Activated CD4-positive, alpha-beta memory T cell treated with anti-CD3 and anti-CD28 coated beads, Interleukin-2, amount 10 ng/mL, durations not matched to agents 7 days and 5 days (primary cell): ENCODE measurements at regions not wholly inside any gene's neighbourhood (a gene's known extent, or its start where the extent isn't known, plus 50 kb on each side); places are given as distances from the start of the nearest gene placed in this dataset.
"Not testable (repeated sequence)": the region's sequence is repeated elsewhere in the genome, so short reads cannot be mapped to it uniquely, and the experiment has no call there.

Experiments used
- CTCF ChIA-PET: fragments of 350-600 bp; sonication (Branson Sonifier 250); formaldehyde crosslinking; loops from one replicate; lab custom pipeline; 2021; ENCODE audit warnings: antibody characterized with exemption, inconsistent platforms; lab: Charles Lee
- POLR2A ChIA-PET: fragments of 350-600 bp; sonication (Branson Sonifier 250); formaldehyde crosslinking; loops from one replicate; lab custom pipeline; 2021; ENCODE audit warnings: antibody characterized with exemption; lab: Charles Lee
- DNase-seq: peaks from one replicate; pipeline ENCODE4 v3.0.0-alpha.2; 2020
- H3K27ac Mint-ChIP-seq: one replicate; pipeline ENCODE4 v1.8.0; 2021; ENCODE audit warnings: mild to moderate bottlenecking, mixed read lengths
- H3K27me3 Mint-ChIP-seq: one replicate; pipeline ENCODE4 v1.8.0; 2021; ENCODE audit warnings: mixed read lengths
- H3K36me3 Mint-ChIP-seq: one replicate; pipeline ENCODE4 v1.8.0; 2021; ENCODE audit warnings: low read depth, mixed read lengths
- H3K4me1 Mint-ChIP-seq: one replicate; pipeline ENCODE4 v1.8.0; 2021; ENCODE audit warnings: mixed read lengths
- H3K4me3 Mint-ChIP-seq: one replicate; pipeline ENCODE4 v1.8.0; 2021; ENCODE audit warnings: mild to moderate bottlenecking, mixed read lengths
- H3K9me3 Mint-ChIP-seq: one replicate; pipeline ENCODE4 v1.8.0; 2021; ENCODE audit warnings: mixed read lengths

DNA sequence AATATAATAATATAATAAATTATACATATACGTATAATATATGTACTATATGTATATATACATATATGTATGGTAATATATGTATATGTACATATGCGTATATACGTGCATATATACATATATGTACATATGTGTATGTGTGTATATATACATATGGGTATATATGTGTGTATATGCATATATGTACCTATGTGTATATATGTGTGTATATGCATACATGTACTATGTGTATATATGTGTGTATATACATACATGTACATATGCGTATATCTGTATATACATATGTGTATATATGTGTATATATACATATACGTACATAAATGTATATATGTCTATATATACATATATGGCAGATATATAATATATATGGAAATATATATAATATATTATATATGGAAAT, 74.8 kb upstream of the ST3GAL6 start:
- no peak for DNase-seq
- H3K36me3 Mint-ChIP-seq: no peaks in the 10 kb centered on the region
- H3K4me1 Mint-ChIP-seq: no peaks in the 10 kb centered on the region
- POLR2A ChIA-PET: no interaction called here
- CTCF ChIA-PET: no interaction called here
- H3K9me3 Mint-ChIP-seq: no peaks in the 10 kb centered on the region
- H3K27ac Mint-ChIP-seq: no peak overlapping the region
- H3K4me3 Mint-ChIP-seq: no peak overlapping the region
- no peaks in the 10 kb centered on the region for H3K27me3 Mint-ChIP-seq

- H3K4me3 Mint-ChIP-seq: no peak overlapping the region
- no peaks in the 10 kb centered on the region for H3K9me3 Mint-ChIP-seq
- H3K36me3 Mint-ChIP-seq: no peaks in the 10 kb centered on the region
- no peaks in the 10 kb centered on the region for H3K4me1 Mint-ChIP-seq
- ChIA-PET POLR2A (no interaction called here), CTCF (interaction anchor here (0.7 kb wide), 1 partner anchor 15 kb away, joined by 4 read pairs; no protein-coding TSS in a partner anchor)
- no peak overlapping the region for H3K27ac Mint-ChIP-seq
- no peaks in the 10 kb centered on the region for H3K27me3 Mint-ChIP-seq
- DNase-seq: no peak
Measured at GRCh38 chr3:98690876-98691275, 72.3 kb upstream of the ST3GAL6 start.

- no peak for DNase-seq
- Mint-ChIP-seq H3K4me1 (no peaks in the 10 kb centered on the region), H3K36me3 (no peaks in the 10 kb centered on the region), H3K9me3 (no peaks in the 10 kb centered on the region), H3K27ac (no peak overlapping the region), H3K27me3 (no peaks in the 10 kb centered on the region), H3K4me3 (no peak overlapping the region)
- ChIA-PET POLR2A (no interaction called here), CTCF (no interaction called here)
Measured at GRCh38 chr3:98691897-98692296, 71.2 kb upstream of the ST3GAL6 start.

DNA sequence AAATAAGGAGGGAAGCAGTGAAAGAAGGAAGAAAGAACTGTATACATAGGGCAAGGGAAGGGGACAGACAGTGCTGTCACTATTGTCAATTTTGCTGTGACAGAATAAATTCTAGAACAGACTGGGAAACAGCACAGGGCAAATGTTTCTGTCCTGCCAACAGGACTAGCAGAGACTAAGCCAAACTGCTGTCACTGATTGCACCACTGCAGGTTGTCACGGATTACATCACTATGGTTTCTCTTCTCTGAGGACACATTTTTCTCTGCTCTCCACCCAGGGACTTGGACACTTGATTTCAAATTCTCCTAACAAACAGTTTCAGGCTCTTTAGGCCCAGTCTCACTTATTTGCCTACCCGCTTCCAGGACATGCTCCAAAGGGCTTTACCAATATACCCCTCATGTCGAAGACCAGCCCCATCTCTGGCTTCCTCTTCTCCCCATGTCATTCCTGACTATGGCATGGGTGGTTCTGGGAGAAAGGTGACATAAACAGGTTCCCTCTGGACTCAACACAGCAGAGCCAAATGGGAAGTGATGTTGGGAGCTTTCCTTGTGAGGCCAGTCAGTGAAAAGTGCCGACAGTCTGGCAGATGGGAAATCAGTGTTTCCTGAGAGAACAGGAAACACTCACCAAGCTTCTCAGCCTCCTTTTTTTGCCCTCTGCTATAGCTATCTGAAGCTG, 70.2 kb upstream of the ST3GAL6 start:
- H3K36me3 Mint-ChIP-seq: no peaks in the 10 kb centered on the region
- no peaks in the 10 kb centered on the region for H3K9me3 Mint-ChIP-seq
- POLR2A ChIA-PET: no interaction called here

GRCh38 chr3:98695796-98696195, 67.3 kb upstream of the ST3GAL6 start:
- H3K9me3 Mint-ChIP-seq: no peaks in the 10 kb centered on the region
- H3K27me3 Mint-ChIP-seq: no peaks in the 10 kb centered on the region
- no peak overlapping the region for H3K27ac Mint-ChIP-seq
- POLR2A ChIA-PET: no interaction called here
- CTCF ChIA-PET: no interaction called here
- no peak overlapping the region for H3K4me3 Mint-ChIP-seq
- DNase-seq: no peak
- H3K36me3 Mint-ChIP-seq: no peaks in the 10 kb centered on the region
- H3K4me1 Mint-ChIP-seq: no peaks in the 10 kb centered on the region

More for the DNA sequence above, 70.2 kb upstream of the ST3GAL6 start:
- CTCF ChIA-PET: no interaction called here
- no peak for DNase-seq
- no peak overlapping the region for H3K4me3 Mint-ChIP-seq
- no peak overlapping the region for H3K27ac Mint-ChIP-seq
- no peaks in the 10 kb centered on the region for H3K4me1 Mint-ChIP-seq
- H3K27me3 Mint-ChIP-seq: no peaks in the 10 kb centered on the region

- DNase-seq, H3K4me3 Mint-ChIP-seq, POLR2A ChIA-PET, H3K4me1 Mint-ChIP-seq, CTCF ChIA-PET, H3K36me3 Mint-ChIP-seq, H3K27ac Mint-ChIP-seq, H3K9me3 Mint-ChIP-seq, H3K27me3 Mint-ChIP-seq: not testable (repeated sequence)
Measured at GRCh38 chr3:98696296-98696695, 66.8 kb upstream of the ST3GAL6 start.

DNA sequence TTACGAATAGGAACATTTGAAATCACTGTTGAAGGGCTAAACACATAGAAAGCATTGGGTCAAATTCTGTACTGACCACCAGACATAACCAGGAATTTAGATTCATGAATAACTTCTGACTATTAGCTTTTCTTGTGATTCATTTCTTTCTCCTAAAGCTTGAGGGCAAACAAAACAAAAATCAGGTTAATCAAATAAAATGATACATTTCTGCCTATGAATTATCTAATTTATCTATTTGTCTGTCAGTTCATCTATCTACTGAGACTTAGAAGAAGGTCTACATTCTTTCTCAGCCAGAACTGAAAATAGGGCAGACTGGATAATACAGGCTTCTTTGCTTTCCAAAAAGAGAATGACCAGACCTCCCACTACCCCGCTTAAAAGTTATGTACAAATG, 65.9 kb upstream of the ST3GAL6 start:
- DNase-seq: no peak
- H3K9me3 Mint-ChIP-seq: no peaks in the 10 kb centered on the region
- no peaks in the 10 kb centered on the region for H3K27me3 Mint-ChIP-seq
- H3K27ac Mint-ChIP-seq: no peak overlapping the region
- ChIA-PET CTCF (no interaction called here), POLR2A (no interaction called here)
- no peaks in the 10 kb centered on the region for H3K4me1 Mint-ChIP-seq
- no peaks in the 10 kb centered on the region for H3K36me3 Mint-ChIP-seq
- no peak overlapping the region for H3K4me3 Mint-ChIP-seq

DNA sequence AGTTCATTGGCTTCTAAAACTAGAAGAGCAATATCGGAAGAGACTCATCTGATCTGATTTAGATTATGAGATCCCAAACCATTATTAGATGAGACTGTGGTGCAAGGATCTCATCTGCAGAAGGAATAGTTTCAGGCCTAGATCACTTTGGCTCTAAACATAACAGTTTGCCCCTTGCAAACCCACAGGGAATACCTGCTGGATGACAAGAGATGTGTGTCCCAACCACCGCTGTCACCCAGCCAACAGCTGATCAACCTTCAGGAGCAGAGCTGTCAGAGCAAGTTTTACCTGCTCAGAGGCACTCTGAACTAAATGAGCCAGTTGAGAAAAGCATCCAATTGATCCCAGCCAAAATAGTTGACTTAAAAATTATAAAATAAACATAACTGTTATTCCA, 64.0 kb upstream of the ST3GAL6 start:
- no peaks in the 10 kb centered on the region for H3K9me3 Mint-ChIP-seq
- POLR2A ChIA-PET: no interaction called here

DNA sequence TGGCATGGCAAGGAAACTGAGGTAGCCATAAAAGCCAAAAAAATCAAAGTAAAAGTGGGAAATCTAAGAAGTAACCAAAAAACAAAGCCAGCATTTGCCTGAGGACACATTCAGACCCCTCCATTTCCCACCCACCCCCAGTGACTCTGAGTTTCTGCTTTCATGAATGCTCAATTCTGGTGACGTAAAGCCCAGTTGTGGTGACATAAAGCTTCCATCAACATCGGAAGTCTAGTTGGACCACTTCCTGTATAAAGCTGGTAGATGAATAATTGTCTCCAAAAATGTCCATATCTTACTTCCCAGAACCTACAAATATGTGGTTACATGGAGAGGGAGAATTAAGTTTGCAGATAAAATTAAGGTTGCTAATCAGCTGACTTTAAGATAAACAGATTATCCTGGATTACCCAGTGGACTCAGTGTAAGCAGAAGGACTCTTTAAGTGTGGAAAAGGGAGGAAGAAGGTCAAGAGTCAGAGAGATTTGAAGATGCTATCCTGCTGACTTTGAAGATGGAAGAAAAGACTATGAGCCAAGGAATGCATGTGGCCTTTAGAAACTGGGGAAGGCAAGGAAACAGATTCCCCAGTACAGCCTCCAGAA, 62.0 kb upstream of the ST3GAL6 start:
- no peak overlapping the region for H3K4me3 Mint-ChIP-seq
- DNase-seq: no peak
- ChIA-PET POLR2A (no interaction called here), CTCF (no interaction called here)
- no peaks in the 10 kb centered on the region for H3K36me3 Mint-ChIP-seq
- no peaks in the 10 kb centered on the region for H3K4me1 Mint-ChIP-seq
- peaks cover 2% of the 10 kb centered on the region for H3K27me3 Mint-ChIP-seq
- H3K27ac Mint-ChIP-seq: no peak overlapping the region
- H3K9me3 Mint-ChIP-seq: no peaks in the 10 kb centered on the region

More for the DNA sequence above, 64.0 kb upstream of the ST3GAL6 start:
- H3K36me3 Mint-ChIP-seq: no peaks in the 10 kb centered on the region
- H3K27me3 Mint-ChIP-seq: no peaks in the 10 kb centered on the region
- H3K4me3 Mint-ChIP-seq: no peak overlapping the region
- no peaks in the 10 kb centered on the region for H3K4me1 Mint-ChIP-seq
- DNase-seq: no peak
- no peak overlapping the region for H3K27ac Mint-ChIP-seq
- CTCF ChIA-PET: no interaction called here

GRCh38 chr3:98702166-98702565, 61.0 kb upstream of the ST3GAL6 start:
- POLR2A ChIA-PET: no interaction called here
- Mint-ChIP-seq H3K27me3 (peaks cover 2% of the 10 kb centered on the region), H3K4me1 (no peaks in the 10 kb centered on the region), H3K36me3 (no peaks in the 10 kb centered on the region), H3K4me3 (no peak overlapping the region), H3K9me3 (no peaks in the 10 kb centered on the region), H3K27ac (no peak overlapping the region)
- DNase-seq: no peak
- CTCF ChIA-PET: no interaction called here

DNA sequence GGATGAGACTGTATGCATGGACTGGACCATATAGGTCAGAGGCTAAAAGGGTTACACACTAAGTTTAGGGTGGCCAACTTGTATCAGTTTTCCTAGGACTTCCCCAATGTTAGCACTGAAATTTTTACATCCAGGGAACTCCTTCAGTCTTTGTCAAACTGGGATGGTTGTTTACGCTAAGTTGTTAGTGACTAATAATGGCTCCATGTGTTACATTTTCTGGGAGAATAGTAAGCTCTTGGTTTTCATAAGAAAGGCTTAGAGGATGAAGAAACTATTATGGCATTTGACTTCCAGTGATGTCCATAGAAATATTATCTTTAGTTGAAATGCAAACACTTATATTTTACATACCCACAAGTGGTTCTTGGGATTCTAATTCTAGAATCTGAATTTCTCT, 57.9 kb upstream of the ST3GAL6 start:
- H3K36me3 Mint-ChIP-seq: no peaks in the 10 kb centered on the region
- CTCF ChIA-PET: no interaction called here
- POLR2A ChIA-PET: no interaction called here

DNA sequence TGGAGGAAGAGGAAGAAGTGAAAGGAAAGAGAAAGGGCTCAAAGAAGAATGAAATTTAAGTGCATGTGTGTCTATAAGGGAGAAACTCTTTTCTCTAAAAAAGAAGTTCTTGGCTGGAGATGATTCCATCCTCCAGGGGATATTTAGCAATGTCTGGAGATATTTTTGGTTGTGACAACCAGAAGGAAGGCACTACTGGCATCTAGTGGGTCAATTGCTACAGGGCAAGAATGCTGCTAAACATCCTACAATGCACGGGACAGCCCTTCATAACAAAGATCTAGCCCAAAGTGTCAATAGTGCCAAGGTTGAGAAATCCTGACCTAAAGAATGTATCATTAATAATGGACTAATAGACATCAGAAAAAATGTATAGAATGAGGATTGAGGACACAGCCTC, 57.4 kb upstream of the ST3GAL6 start:
- no peaks in the 10 kb centered on the region for H3K4me1 Mint-ChIP-seq
- no peaks in the 10 kb centered on the region for H3K9me3 Mint-ChIP-seq

More for the DNA sequence above, 57.9 kb upstream of the ST3GAL6 start:
- Mint-ChIP-seq H3K4me1 (no peaks in the 10 kb centered on the region), H3K4me3 (no peak overlapping the region), H3K9me3 (no peaks in the 10 kb centered on the region), H3K27ac (no peak overlapping the region), H3K27me3 (peaks cover 2% of the 10 kb centered on the region)
- DNase-seq: no peak

DNA sequence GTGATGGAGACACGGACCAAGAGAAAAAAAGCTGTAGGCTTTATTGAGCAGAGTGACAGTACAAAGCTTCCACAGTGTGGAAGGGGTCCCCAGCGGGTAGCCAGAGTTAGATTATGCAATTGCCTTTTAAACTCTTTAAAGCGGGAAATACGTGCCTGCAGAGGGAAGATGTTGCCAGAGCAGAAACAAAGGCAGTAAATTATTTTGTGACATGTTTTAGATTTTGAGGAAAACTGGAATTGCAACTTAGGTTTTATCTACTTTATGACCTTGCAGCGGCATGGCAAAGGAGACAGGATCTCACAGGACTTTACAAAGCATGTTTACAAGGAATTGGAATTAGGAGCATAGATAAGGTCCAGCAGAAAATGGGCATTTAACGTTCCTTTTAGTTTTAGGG, 54.5 kb upstream of the ST3GAL6 start:
- CTCF ChIA-PET, POLR2A ChIA-PET, DNase-seq, H3K27ac Mint-ChIP-seq, H3K9me3 Mint-ChIP-seq, H3K4me3 Mint-ChIP-seq, H3K4me1 Mint-ChIP-seq, H3K27me3 Mint-ChIP-seq, H3K36me3 Mint-ChIP-seq: not testable (repeated sequence)

More for the DNA sequence above, 57.4 kb upstream of the ST3GAL6 start:
- H3K27ac Mint-ChIP-seq: no peak overlapping the region
- CTCF ChIA-PET: no interaction called here
- peaks cover 3% of the 10 kb centered on the region for H3K27me3 Mint-ChIP-seq
- H3K4me3 Mint-ChIP-seq: no peak overlapping the region
- DNase-seq: no peak
- POLR2A ChIA-PET: no interaction called here
- H3K36me3 Mint-ChIP-seq: no peaks in the 10 kb centered on the region

GRCh38 chr3:98709441-98709840, 53.7 kb upstream of the ST3GAL6 start:
- Mint-ChIP-seq H3K4me1 (no peaks in the 10 kb centered on the region), H3K4me3 (no peak overlapping the region), H3K36me3 (no peaks in the 10 kb centered on the region), H3K27me3 (peaks cover 3% of the 10 kb centered on the region), H3K27ac (no peak overlapping the region), H3K9me3 (no peaks in the 10 kb centered on the region)
- POLR2A ChIA-PET: no interaction called here
- CTCF ChIA-PET: no interaction called here
- no peak for DNase-seq
